Bronchial epithelial cell (primary cell): ENCODE measurements at regions not wholly inside any gene's neighbourhood (a gene's known extent, or its start where the extent isn't known, plus 50 kb on each side); places are given as distances from the start of the nearest gene placed in this dataset.

ENCODE experiments used
- DNase-seq: peaks from one replicate; pipeline ENCODE4 v3.0.0-alpha.2; 2010; ENCODE audit warnings: low read depth
- FAIRE-seq: peaks from 2 replicates; lab custom pipeline; 2011; peaks lifted over from hg19 to GRCh38; lab: Jason Lieb, UNC
- H3K27me3 ChIP-seq: 2 replicates; pipeline ENCODE4 v1.5.1; 2011; ENCODE audit warnings: low read length; ENCODE audit not compliant: control insufficient read depth, insufficient read depth
- H3K36me3 ChIP-seq: 2 replicates; pipeline ENCODE4 v1.5.1; 2011; ENCODE audit warnings: low read length; ENCODE audit not compliant: control insufficient read depth, insufficient read depth
- H3K4me3 ChIP-seq: 2 replicates; pipeline ENCODE4 v1.5.1; 2011; ENCODE audit warnings: mild to moderate bottlenecking, low read depth, low read length, control low read depth
- TF ChIP-seq, protein P1 (sequence below): IDR thresholded peaks from 2 replicates; pipeline ENCODE4 v1.5.1; 2011; ENCODE audit warnings: mild to moderate bottlenecking, moderate library complexity, low read length, control low read depth, inconsistent platforms; ENCODE audit not compliant: insufficient read depth, severe bottlenecking

DNA sequence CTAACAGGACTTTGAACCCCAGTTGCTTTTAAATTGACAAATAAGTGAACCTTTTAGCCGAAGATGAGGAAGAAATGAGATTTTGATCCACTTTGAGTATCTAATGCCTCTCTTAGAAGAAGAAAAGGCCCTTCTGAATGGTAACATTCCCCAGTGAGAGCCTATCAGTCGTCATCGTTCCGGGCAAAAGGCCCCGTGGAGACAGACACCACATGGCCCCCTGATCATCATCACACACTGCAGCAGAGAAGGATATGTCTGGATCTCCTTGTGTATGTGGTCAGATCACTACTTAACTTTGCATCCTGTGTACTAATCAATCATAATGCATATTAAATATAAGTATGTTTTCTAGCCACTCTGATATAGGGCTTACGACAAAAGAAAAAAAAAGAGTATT lies 87.3 kb upstream of the SMYD2 start:
- no peak overlapping the region for H3K4me3 ChIP-seq
- DNase-seq (no peak), FAIRE-seq (no peak)
- no peaks in the 10 kb centered on the region for H3K36me3 ChIP-seq
- peaks cover 4% of the 10 kb centered on the region for H3K27me3 ChIP-seq
- TF ChIP-seq, protein P1, sequence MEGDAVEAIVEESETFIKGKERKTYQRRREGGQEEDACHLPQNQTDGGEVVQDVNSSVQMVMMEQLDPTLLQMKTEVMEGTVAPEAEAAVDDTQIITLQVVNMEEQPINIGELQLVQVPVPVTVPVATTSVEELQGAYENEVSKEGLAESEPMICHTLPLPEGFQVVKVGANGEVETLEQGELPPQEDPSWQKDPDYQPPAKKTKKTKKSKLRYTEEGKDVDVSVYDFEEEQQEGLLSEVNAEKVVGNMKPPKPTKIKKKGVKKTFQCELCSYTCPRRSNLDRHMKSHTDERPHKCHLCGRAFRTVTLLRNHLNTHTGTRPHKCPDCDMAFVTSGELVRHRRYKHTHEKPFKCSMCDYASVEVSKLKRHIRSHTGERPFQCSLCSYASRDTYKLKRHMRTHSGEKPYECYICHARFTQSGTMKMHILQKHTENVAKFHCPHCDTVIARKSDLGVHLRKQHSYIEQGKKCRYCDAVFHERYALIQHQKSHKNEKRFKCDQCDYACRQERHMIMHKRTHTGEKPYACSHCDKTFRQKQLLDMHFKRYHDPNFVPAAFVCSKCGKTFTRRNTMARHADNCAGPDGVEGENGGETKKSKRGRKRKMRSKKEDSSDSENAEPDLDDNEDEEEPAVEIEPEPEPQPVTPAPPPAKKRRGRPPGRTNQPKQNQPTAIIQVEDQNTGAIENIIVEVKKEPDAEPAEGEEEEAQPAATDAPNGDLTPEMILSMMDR, result no peak

DNA sequence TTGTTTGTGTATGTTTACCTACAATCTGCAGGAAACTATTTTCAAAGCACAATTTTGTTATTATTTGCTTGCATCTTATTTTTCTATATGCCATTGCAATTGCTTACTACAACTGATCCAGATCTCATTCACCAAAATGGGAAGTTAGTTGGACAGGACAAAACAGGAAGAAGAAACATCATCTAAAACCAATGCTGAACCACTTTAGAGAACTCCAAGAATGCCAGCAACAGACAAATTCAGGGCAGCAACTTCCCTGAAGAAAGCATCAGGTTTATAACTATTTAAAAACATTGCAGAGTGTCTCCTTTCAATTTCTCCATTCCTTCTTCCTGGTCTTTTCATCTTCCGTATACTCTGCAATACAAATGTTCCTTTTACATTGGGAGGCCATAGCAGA lies 82.4 kb upstream of the SMYD2 start:
- DNase-seq (no peak), FAIRE-seq (no peak)
- no peak overlapping the region for H3K4me3 ChIP-seq
- TF ChIP-seq, protein P1, result no peak
- no peaks in the 10 kb centered on the region for H3K27me3 ChIP-seq
- no peaks in the 10 kb centered on the region for H3K36me3 ChIP-seq

DNA sequence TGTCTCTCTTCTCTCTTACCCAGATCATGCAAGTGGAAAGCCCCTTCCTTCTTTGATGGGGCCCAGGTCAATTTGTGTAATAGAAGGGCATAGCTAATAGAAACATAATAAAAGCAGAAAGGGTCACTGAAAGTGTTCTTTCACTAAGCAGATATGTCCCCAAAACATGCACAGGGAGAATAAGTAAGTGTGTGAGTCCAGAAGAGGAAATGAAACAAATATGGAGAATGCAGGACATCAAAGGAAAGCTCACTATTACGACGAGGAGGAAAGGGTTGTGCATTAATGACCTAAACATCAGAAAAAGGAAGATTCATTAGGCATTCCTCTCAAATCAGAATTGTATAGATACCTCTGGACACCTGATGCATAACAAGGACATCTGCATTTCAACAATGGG lies 81.4 kb upstream of the SMYD2 start:
- Histone ChIP-seq H3K4me3 (no peak overlapping the region), H3K27me3 (no peaks in the 10 kb centered on the region), H3K36me3 (no peaks in the 10 kb centered on the region)
- FAIRE-seq (no peak), DNase-seq (no peak)
- TF ChIP-seq, protein P1, result no peak

DNA sequence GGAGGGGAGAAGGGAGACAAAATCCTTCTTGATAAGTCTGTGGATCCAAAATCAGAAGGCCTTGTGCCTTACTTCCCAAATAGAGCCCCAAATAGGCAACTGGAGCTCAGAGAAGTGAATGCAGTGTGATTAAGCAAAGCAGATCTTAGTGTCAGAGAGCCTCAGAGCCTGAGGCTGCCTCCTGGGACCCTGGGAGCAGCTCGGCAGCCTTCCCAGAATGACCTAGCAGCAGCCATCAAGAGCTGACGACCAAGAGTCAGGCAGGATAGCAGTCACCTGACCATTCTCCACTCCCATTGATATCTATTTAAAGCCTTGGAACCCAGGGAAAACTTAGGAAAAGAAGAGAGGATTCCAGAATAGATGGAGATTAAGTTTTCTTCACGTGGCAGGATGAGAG lies 78.0 kb upstream of the SMYD2 start:
- TF ChIP-seq, protein P1, result no peak
- DNase-seq (no peak), FAIRE-seq (no peak)
- Histone ChIP-seq H3K27me3 (no peaks in the 10 kb centered on the region), H3K36me3 (no peaks in the 10 kb centered on the region), H3K4me3 (no peak overlapping the region)

DNA sequence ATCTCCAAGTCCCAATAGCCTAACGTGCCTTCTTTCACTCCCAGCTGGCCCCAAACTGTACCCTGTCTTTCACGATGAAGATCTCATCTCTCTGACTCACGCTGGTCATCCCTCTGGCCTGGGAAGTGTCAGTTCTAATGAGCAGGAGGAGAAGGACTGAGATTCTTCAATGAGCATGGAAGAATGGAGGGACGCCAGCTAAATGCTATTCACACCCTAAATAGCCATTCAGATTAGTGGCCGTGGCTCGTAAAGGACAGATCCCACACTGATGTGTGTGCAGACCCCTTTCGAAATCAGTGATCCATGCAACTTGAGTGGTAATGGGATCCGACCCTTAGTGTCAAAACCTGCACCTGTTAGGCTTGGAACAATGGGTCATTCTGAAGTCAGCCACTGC lies 75.9 kb upstream of the SMYD2 start:
- Histone ChIP-seq H3K4me3 (no peak overlapping the region), H3K27me3 (no peaks in the 10 kb centered on the region), H3K36me3 (no peaks in the 10 kb centered on the region)
- FAIRE-seq, result no peak
- TF ChIP-seq, protein P1, result no peak
- no peak for DNase-seq

DNA sequence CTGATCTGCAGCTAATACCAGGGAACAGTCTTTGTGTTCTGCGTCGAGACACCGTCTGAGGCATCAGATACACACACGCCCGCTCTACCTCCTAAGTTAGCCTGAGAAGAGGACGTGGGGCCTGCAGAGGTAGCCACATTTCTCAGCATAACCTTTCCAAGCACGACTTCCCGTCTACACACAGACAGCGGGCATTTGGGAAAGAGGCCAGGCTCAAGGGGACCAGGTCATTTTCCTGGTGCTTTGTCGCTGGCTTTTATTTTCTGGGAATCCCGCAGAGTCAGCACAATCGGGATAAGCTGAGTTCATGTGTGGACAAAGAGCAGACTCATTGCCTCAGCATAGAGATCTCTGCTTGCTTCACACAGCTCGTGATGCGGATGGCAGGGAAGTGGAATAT lies 72.5 kb upstream of the SMYD2 start:
- no peaks in the 10 kb centered on the region for H3K36me3 ChIP-seq
- no peaks in the 10 kb centered on the region for H3K27me3 ChIP-seq
- TF ChIP-seq, protein P1, result no peak
- no peak overlapping the region for H3K4me3 ChIP-seq
- no peak for DNase-seq
- no peak for FAIRE-seq
